HEK293T (cell line): ENCODE measurements at regions not wholly inside any gene's neighbourhood (a gene's known extent, or its start where the extent isn't known, plus 50 kb on each side); places are given as distances from the start of the nearest gene placed in this dataset.

Experiments used
- CTBP1 ChIP-seq: fragments of 450-650 bp; IDR thresholded peaks from 2 replicates; pipeline ENCODE4 v1.6.1; 2016; ENCODE audit warnings: borderline replicate concordance
- ELF4 ChIP-seq: fragments of 450-650 bp; IDR thresholded peaks from 2 replicates; pipeline ENCODE4 v1.6.1; 2017; ENCODE audit warnings: antibody characterized with exemption
- FOXA1 ChIP-seq: fragments of 450-650 bp; IDR thresholded peaks from 2 replicates; pipeline ENCODE4 v1.6.1; 2016; ENCODE audit warnings: mild to moderate bottlenecking
- FOXM1 ChIP-seq: fragments of 450-650 bp; IDR thresholded peaks from 2 replicates; pipeline ENCODE4 v1.6.1; 2017; ENCODE audit warnings: mild to moderate bottlenecking, borderline replicate concordance
- HDGF ChIP-seq: fragments of 450-650 bp; IDR thresholded peaks from 2 replicates; pipeline ENCODE4 v1.6.1; 2017; ENCODE audit warnings: antibody characterized with exemption, borderline replicate concordance
- SP1 ChIP-seq: fragments of 450-650 bp; IDR thresholded peaks from 2 replicates; pipeline ENCODE4 v1.6.1; 2017
- SUZ12 ChIP-seq: fragments of 450-650 bp; IDR thresholded peaks from 2 replicates; pipeline ENCODE4 v1.6.1; 2016; ENCODE audit warnings: mild to moderate bottlenecking
- TARDBP ChIP-seq: fragments of 450-650 bp; IDR thresholded peaks from 2 replicates; pipeline ENCODE4 v1.6.1; 2016
- ZNF384 ChIP-seq: fragments of 450-650 bp; IDR thresholded peaks from 2 replicates; pipeline ENCODE4 v1.6.1; 2016

DNA sequence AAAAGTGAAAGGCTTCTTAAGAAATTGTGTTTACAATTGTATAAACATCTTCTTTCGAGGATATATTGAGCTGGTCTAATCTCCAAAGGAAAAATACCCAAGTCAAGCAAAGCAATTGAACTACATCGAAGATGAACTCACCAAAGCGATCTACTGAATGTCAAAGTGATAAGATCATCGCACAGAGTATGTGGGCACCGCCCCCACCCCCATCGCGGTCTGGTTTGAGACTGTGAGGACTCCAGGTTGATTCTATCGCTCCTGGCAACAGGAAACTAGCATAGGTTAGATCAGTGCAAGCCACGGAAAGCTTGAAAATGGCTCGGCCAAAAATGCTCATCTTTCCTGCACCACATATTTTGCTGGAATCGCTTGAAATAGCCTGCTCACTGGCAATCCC is 133.2 kb upstream of the RPS6KA2 start:
- TF ChIP-seq ELF4 (no peak), HDGF (no peak), FOXA1 (no peak), SP1 (no peak), CTBP1 (no peak), TARDBP (no peak), SUZ12 (no peak), ZNF384 (no peak), FOXM1 (no peak)
